Omental fat pad (tissue), 3 donors: ENCODE measurements at regions not wholly inside any gene's neighbourhood (a gene's known extent, or its start where the extent isn't known, plus 50 kb on each side); places are given as distances from the start of the nearest gene placed in this dataset.

Experiments
- ATAC-seq: fragments of 150-250 bp; one replicate; pipeline ENCODE4 v1.9.1; 2016; ENCODE audit warnings: mild to moderate bottlenecking, moderate library complexity; ENCODE audit not compliant: low FRiP score
- DNase-seq: peaks from one replicate; pipeline ENCODE4 v3.0.0-alpha.2; 2019; ENCODE audit warnings: low spot score
- TF ChIP-seq, protein P1 (sequence below), 3 donors: fragments of 450-650 bp; IDR thresholded peaks; one replicate each; pipeline ENCODE4 v1.5.1; 2016 to 2017; ENCODE audit warnings: antibody characterized with exemption in 3 of 3, mild to moderate bottlenecking in 3 of 3, moderate library complexity in 2 of 3

DNA sequence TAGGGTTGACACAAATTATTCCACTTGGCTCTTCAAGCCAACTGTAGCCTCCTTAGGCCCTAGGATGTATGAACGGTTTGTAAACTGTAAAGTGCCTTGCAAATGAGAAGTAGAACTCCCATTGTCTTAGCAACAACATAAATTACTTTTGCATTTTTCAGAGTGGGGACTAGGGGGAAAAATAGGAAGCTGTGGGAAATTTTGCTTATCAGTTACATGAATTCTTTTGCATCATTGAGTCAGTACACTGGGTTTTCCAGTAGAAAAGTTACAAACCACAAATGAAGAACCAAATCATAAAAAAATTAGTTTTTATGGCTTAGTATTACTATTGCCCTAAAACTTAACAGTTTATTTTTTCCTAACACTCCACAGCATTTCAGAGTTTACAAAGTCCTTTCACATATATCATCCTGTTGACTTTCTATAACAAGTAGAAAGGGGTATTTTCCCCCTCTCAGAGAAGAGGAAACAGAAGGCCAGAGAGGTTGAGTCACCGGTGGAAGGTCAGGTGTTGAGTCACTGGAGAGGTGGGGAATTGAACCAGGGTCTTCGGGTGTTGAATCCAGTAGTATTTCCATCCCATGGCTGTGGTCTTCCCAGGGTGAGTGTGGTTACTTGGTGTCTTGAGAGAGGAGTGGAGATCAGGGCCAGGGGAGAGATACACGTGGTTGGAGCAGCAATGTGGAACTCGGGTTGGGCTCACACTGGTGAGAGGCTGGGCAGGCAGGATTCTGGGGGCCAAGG lies 71.9 kb upstream of the USP24 start:
- DNase-seq (no peak), ATAC-seq (no peak)
- TF ChIP-seq, protein P1, sequence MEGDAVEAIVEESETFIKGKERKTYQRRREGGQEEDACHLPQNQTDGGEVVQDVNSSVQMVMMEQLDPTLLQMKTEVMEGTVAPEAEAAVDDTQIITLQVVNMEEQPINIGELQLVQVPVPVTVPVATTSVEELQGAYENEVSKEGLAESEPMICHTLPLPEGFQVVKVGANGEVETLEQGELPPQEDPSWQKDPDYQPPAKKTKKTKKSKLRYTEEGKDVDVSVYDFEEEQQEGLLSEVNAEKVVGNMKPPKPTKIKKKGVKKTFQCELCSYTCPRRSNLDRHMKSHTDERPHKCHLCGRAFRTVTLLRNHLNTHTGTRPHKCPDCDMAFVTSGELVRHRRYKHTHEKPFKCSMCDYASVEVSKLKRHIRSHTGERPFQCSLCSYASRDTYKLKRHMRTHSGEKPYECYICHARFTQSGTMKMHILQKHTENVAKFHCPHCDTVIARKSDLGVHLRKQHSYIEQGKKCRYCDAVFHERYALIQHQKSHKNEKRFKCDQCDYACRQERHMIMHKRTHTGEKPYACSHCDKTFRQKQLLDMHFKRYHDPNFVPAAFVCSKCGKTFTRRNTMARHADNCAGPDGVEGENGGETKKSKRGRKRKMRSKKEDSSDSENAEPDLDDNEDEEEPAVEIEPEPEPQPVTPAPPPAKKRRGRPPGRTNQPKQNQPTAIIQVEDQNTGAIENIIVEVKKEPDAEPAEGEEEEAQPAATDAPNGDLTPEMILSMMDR (IDR thresholded peaks at IDR 0.05): no peak

DNA sequence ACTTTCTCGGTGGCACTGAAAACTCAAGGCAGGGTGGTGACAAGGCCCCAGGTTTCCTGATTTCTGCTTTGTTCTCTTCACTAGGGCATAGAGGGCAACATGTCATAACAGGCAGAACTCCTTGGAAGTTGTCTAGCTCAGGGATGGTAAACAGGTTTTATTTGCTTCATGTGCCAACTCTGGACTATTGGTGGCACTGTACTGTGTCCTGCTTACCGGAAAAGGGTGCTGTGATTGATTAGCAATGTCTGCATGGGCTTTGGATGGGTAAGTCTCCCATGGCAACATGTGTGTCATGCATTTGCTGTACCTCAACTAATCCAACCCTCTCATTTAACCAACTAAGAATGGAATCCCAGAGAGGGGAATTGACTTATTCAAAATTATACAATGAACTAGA lies 70.7 kb upstream of the USP24 start:
- TF ChIP-seq, protein P1 (IDR thresholded peaks at IDR 0.05): no peak
- ATAC-seq (no peak), DNase-seq (no peak)

DNA sequence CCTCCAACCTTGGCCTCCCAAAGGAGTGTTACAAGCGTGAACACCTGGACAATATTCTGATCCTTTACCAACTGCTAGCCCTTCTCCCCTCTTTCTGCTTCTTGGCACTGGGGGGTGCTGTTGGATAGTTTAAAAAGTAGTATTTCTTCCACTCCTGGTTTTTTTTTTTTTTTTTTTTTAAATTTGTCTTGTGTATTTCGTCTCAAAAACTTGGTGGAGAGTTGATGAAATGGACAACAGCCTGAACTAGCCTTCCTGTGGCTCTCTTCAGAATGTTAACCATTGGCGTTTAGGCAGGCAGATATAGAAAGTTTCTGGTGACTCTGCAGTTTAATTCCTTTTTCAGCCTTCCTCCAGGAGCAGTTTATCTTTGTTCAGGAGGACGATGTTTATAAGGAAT lies 69.7 kb upstream of the USP24 start:
- TF ChIP-seq, protein P1 (IDR thresholded peaks at IDR 0.05): no peak
- no peak for DNase-seq
- ATAC-seq: no peak

DNA sequence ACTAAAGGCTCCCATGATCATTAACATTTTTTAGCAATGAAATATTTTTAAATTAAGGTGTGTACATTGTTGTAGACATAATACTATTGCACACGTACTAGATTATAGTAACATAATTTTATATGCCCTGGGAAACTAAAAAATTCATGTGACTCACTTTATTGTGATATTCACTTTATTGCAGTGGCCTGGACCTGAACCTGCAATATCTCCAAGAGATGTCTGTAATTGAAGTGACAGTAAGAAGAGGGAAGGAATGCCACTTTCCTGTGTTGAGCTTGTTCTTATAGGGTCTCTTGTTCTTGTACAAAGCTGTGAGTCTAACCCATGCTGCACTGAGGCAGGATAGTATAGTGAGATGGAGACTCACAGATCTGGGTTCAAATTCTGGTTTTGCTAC lies 66.9 kb upstream of the USP24 start:
- TF ChIP-seq, protein P1 (IDR thresholded peaks at IDR 0.05): no peak
- DNase-seq: no peak
- ATAC-seq: no peak

DNA sequence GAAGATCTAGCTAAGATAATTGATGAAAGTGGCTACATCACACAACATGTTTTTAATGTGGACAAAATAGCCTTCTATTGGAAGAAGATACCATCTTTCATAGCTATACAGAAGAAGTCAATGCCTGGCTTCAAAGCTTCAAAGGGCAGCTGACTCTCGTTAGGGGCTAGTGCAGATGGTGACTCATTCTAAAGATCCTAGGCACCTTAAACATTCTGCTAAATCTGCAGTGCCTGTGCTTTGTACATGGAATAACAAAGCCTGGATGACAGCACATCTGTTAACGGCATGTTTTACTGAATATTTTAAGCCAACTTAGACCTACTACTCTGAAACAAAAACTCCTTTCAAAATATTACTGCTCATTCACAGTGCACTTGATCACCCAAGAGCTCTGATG lies 65.6 kb upstream of the USP24 start:
- ATAC-seq (no peak), DNase-seq (no peak)
- TF ChIP-seq, protein P1 (IDR thresholded peaks at IDR 0.05): no peak

DNA sequence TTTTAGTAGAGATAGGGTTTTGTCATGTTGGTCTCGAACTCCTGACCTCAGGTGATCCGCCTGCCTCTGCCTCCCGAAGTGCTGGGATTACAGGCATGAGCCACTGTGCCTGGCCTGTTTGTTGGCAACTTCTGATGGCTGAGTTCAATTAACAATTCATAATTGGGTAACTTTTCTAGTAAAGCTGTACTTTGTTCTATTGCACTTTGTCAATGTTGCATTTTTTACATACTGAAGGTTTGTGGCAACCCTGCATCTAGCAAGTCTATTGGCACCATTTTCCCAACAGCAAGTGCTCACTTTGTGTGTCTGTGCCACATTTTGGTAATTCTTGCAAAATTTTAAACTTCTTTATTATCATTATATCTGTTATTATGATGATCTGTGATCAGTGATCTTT lies 64.5 kb upstream of the USP24 start:
- TF ChIP-seq, protein P1 (IDR thresholded peaks at IDR 0.05): no peak
- no peak for DNase-seq
- ATAC-seq: no peak

DNA sequence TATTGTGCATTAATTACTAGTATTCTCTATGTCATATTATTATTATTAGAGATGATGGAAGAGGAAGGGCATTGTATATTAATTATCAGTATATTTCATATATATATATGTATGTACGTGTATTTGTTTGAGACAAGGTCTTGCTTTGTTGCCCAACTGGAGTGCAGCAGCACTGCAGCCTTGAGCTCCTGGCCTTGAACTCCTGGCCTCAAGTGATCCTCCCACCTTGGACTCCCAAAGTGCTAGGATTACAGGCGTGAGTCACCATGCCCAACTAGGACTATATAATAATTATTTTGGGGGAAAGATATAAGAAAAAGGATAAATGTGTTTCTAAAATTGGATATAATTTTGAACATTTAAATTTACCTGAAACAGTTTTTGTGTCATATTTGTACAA lies 63.2 kb upstream of the USP24 start:
- no peak for ATAC-seq
- DNase-seq: no peak
- TF ChIP-seq, protein P1 (IDR thresholded peaks at IDR 0.05): no peak
